ENCODE measurements at regions not wholly inside any gene's neighbourhood (a gene's known extent, or its start where the extent isn't known, plus 50 kb on each side); places are given as distances from the start of the nearest gene placed in this dataset.

DNA sequence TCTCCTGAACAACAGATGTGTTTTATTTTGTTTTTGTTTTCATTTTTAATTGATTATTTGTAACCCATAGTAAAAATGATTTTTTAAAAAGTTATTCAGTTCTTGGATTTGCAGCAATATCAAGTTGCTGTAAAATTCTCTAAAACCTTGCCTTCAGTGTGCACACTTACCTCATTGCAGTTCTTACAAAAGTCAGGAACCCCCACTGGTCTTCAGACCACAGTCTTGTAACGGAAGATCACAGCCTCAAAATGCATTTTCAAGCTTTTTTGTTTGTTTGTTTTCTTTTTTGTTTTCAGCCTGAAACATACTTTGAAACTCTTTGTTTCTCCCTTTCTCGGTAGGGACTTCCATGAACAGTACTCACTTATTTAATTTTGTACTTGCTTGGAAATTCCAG is 1012.8 kb upstream of the GYPC start:
- TF ChIP-seq, protein P1, sequence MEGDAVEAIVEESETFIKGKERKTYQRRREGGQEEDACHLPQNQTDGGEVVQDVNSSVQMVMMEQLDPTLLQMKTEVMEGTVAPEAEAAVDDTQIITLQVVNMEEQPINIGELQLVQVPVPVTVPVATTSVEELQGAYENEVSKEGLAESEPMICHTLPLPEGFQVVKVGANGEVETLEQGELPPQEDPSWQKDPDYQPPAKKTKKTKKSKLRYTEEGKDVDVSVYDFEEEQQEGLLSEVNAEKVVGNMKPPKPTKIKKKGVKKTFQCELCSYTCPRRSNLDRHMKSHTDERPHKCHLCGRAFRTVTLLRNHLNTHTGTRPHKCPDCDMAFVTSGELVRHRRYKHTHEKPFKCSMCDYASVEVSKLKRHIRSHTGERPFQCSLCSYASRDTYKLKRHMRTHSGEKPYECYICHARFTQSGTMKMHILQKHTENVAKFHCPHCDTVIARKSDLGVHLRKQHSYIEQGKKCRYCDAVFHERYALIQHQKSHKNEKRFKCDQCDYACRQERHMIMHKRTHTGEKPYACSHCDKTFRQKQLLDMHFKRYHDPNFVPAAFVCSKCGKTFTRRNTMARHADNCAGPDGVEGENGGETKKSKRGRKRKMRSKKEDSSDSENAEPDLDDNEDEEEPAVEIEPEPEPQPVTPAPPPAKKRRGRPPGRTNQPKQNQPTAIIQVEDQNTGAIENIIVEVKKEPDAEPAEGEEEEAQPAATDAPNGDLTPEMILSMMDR (IDR thresholded peaks at IDR 0.05) = no peak
- no peak for TF ChIP-seq POLR2A (IDR thresholded peaks at IDR 0.05)
